NCI-H2029 treated with DMSO at 0.1 percent for 48 hours (cell line): ENCODE measurements at regions not wholly inside any gene's neighbourhood (a gene's known extent, or its start where the extent isn't known, plus 50 kb on each side); places are given as distances from the start of the nearest gene placed in this dataset.
"Not testable (repeated sequence)": the region's sequence is repeated elsewhere in the genome, so short reads cannot be mapped to it uniquely, and the experiment has no call there.

Experiments used
- DNase-seq: peaks from one replicate; lab custom pipeline; 2025; lab: John Stamatoyannopoulos, UW

- no peak for DNase-seq
Measured at GRCh38 chr12:34097213-34097612, 74.9 kb downstream of the ALG10 start.

- no peak for DNase-seq
Measured at GRCh38 chr12:34105392-34105933, 83.2 kb downstream of the ALG10 start.

- no peak for DNase-seq
Measured at GRCh38 chr12:34106172-34106571, 83.9 kb downstream of the ALG10 start.

- no peak for DNase-seq
Measured at GRCh38 chr12:34107016-34107415, 84.7 kb downstream of the ALG10 start.

- DNase-seq = no peak
Measured at GRCh38 chr12:34107781-34108404, 85.6 kb downstream of the ALG10 start.

GRCh38 chr12:34108405-34108803 is 86.1 kb downstream of the ALG10 start:
- DNase-seq = no peak

- DNase-seq = no peak
Measured at GRCh38 chr12:34108967-34109366, 86.7 kb downstream of the ALG10 start.

- DNase-seq = no peak
Measured at GRCh38 chr12:34109390-34109789, 87.1 kb downstream of the ALG10 start.

GRCh38 chr12:34109909-34110531 is 87.7 kb downstream of the ALG10 start:
- not testable (repeated sequence) for DNase-seq

- DNase-seq = no peak
Measured at GRCh38 chr12:34119366-34119765, 97.1 kb downstream of the ALG10 start.

- no peak for DNase-seq
Measured at GRCh38 chr12:34121360-34121759, 99.1 kb downstream of the ALG10 start.

- DNase-seq = peak; percentile 17
Measured at GRCh38 chr12:34123092-34123491, 100.8 kb downstream of the ALG10 start.

- no peak for DNase-seq
Measured at GRCh38 chr12:34124608-34125007, 102.3 kb downstream of the ALG10 start.

- no peak for DNase-seq
Measured at GRCh38 chr12:34126239-34126641, 103.9 kb downstream of the ALG10 start.

- no peak for DNase-seq
Measured at GRCh38 chr12:34126805-34127204, 104.5 kb downstream of the ALG10 start.

- not testable (repeated sequence) for DNase-seq
Measured at GRCh38 chr12:34127379-34127778, 105.1 kb downstream of the ALG10 start.

- DNase-seq = no peak
Measured at GRCh38 chr12:34142430-34142829, 120.1 kb downstream of the ALG10 start.

- DNase-seq = no peak
Measured at GRCh38 chr12:34151019-34151418, 128.7 kb downstream of the ALG10 start.

- DNase-seq = no peak
Measured at GRCh38 chr12:34163443-34163842, 141.1 kb downstream of the ALG10 start.

GRCh38 chr12:34166427-34167060 is 144.2 kb downstream of the ALG10 start:
- DNase-seq = no peak

GRCh38 chr12:34168507-34168906 is 146.2 kb downstream of the ALG10 start:
- DNase-seq = not testable (repeated sequence)

- DNase-seq = no peak
Measured at GRCh38 chr12:34186492-34186891, 164.2 kb downstream of the ALG10 start.

GRCh38 chr12:34188974-34189373 is 166.7 kb downstream of the ALG10 start:
- no peak for DNase-seq
